Tongue (tissue), 1 donor: ENCODE measurements at regions not wholly inside any gene's neighbourhood (a gene's known extent, or its start where the extent isn't known, plus 50 kb on each side); places are given as distances from the start of the nearest gene placed in this dataset.

ENCODE experiments used
- DNase-seq: peaks from one replicate; pipeline ENCODE4 v3.0.0-alpha.2; 2015

DNA sequence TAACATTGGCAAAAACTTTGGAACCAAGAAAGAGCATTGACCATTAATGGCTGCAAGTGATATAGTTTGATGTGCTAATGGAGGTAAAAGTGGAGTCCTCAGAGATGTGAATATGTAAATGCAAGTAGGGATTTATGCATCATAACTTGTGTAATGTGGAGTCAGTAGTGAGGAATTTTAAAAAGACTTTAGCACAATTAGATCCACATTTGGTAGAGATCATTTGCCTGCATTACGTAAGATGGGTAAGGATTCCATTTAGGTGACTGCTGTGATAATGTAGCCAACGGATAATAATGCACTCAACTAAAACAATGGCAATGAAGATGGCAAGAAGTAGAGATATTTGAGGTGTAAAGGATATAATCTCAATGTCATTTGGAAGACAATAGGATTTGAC is 1128.4 kb downstream of the ADGRL3 start:
- DNase-seq, result no peak

DNA sequence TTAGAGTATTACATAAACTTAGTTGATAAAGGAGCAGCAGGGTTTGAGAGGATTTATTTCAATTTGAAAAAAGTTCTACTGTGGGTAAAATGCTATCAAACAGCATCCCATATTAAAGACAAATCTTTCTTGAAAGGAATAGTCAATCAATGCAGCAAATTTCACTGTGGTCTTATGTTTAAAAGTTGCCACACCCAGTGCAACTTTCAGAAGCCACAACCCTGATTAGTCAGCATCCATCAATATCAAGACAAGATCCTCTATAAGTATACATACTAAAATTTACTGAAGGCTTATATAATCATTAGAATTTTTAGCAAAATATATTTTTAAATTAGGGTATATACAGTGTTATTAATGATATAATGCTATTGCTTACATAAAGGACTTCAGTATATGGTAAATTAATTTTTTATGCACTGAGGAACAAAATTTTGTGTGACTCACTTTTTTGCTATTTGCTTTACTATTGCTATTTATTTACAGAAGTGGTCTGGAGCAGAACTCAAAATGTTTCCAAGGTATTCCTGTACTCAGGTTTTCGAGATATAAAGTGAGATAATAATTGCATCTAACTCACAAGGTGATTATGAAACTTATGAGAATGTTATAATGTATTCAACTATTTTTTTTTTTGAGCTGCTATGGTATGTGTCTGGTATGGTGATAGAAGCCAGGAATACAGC is 1127.6 kb downstream of the ADGRL3 start:
- DNase-seq, result no peak

DNA sequence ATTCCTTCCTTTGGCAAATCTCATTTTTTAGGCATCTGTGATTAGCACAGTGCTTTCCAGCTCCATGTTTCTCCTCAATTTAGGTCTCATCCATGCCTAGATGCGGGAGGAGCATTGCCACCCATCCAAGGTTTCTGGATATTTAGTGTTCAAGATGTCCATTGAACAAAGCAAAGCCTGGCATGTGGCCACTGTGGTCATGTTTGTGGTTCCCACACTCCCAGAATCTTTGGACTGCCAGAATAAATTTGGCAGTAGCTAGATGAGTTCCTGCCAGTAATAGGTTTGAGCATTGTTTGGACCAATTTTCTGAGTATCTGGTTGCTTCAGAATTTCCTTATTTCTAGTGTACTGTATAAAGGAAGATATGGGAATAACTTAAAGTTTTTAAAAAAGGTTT is 1124.1 kb downstream of the ADGRL3 start:
- DNase-seq, result peak; percentile 66

DNA sequence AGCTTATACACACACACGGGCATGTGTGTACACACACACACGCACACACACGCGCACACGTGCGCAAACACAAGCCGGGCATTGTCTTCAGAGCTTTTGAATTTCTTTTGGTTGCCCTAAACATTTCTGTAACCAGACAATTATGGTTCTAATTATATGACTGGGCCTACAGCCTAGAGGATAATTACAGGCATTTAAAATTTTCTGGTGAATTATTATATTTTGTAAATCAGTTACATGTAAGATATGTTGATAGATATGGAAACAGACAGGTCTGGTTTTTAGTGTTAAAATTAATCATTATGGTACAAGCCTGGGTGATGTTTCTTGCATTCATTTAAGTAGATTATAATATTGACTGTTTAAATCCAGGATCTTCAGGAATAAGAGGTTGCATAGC is 1120.5 kb downstream of the ADGRL3 start:
- no peak for DNase-seq

DNA sequence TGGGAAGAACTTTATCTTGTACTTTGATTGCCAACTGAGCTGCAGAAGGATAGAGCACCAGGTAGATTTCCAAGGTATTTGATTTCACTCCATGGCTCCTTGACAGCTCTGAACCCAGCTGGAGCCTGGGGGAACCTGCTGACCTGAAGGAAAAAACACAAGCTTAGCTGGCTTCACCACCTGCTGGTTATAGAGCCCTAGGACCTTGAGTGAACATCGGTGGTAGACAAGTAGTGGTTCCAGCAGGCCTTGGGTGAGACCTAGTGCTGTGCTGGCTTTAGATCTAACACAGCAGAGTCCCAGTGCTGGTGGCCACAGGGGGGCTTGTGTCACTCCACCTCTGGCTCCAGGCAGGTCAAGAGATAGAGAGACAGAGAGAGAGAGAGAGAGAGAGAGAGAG is 1102.6 kb downstream of the ADGRL3 start:
- DNase-seq, result no peak

DNA sequence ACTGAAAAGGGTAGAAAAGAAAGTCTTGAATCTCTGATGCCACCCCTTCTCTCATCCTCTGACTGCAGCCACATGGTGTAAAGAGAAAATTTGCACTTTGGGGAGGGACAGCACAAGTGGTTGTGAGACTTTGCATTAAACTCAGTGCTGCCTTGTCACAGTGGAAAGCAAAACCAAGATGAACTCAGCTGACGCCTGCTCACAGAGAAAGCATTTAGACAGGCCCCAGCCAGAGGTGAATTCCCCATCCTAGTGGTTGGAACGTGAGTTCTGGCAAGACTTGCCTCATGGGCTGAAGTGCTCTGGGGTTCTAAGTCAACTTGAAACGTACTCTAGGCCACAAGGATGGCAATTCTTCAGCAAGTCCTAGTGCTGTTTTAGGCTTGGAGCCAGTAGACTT is 1101.4 kb downstream of the ADGRL3 start:
- no peak for DNase-seq

DNA sequence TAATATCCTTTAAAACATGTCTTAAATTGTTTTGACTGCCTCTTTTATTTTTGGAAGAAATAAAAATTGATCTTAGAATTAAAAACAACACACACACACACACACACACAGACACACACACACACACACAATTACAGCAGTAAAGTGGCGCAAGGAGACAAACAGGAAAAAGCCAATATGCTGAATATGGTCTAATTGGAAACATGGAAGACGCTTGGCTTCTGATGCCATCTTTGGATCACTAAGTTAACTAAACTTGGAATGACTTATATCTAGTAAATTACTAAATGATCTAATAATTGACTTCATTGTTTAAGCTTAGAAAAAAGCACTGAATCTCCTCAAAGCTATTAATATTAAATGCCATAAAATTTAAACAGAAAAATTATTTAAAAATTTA is 1093.4 kb downstream of the ADGRL3 start:
- no peak for DNase-seq

DNA sequence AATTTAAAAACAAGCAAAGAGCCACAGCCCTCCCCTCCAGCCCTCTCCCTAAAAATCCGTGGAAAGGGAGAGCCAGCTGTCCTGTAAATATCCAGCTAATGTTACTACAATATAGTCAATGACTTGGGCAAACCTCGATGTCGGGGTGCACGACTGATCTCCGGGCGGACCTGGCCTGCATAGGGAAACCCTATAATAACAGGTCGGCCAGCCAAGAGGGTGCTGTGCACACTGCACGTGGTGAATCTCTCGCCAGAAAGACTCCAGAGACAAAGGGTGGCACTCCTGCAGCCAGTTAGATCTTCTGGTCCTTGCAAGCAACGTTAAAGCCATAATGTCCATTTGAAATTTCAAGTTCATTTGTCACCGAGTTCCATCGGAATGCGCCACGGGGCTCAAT is 1092.8 kb downstream of the ADGRL3 start:
- no peak for DNase-seq

DNA sequence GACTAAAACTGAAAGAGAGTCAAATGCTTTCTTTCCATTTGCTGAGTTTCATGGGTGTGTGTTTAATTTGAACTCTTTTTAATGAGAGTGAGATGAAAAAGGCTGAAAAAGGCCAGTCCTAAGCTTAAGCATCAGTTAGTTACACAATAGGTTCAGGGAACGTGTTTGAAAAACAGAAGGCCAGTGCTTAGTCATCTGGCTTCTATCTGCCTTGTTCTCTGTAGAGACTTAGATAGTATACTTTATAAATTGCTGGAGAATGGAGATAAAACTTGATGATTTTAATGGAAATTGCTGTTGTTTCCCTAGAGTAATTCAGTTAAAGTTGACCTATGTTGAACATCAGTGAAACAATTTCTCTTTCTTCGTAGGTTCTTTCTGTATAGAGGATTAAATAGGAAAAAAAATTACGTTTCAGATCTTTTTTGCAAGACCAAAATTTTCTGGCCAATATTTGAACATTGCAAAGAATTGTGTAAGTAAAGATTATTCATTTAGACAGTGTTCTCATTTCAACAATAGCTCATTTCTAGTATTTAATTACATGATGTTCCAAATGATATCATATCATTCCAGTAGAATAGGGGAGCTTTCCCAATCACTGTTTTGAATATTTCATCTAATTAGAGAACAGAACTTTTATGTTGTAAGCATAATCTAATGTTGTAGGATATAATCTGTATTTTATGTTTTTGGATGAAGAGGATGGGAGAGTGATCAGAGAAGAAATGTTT is 1088.8 kb downstream of the ADGRL3 start:
- peak; percentile 54 for DNase-seq

DNA sequence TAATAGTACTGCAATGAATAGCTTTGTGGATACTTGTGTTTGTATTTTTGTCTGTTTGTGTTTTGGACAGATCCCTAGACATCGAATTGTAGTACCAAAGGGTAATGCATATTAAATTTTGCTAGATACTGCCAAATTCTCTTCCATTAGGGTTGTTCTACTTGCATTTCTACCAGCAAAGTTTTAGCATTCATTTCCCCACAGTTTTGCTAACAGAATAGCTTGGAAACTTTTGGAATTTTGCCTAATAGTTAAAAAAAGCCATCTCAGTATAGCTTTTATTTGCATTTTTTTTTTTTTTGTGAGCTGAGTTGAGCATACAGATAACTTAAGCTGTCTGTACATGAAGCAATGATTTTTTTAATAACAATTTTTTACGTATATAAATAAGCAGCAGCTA is 1084.9 kb downstream of the ADGRL3 start:
- peak; percentile 4 for DNase-seq

DNA sequence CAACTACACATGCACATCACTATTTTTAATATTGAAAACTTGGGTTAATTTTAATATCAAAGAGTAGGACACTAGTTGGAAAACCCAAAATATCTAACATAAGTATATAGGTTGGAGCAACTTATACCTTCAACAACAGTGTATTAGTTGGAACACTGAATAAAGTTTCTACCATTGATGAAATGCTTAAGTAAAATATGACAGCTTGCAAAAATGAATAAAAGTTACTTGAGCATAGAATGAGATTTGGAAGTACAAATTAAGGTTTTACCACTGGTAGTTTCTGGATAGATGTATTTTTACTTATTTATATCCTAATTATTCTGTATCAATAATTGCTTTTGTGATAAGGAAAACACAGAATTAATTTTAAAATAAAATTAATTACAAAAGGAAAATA is 1079.6 kb downstream of the ADGRL3 start:
- DNase-seq, result no peak

DNA sequence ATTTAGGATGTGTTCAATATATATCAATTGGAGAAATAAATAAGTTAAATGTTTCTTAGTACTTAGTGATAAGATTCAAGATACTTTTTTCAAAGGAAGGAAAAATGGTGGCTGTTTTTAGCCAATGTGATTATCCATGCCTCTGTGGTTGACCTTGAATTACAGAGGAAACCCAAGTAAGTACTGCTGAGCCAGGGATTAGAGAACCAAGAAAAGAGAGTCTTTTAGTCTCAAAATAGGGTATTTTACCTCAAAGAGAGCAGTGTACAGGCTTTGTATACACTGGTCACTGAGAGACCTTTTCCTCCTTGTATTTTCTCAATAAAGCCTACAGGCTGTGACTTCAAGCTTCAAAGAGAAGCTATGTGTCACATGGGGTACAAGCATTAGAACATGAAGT is 1075.3 kb downstream of the ADGRL3 start:
- no peak for DNase-seq

DNA sequence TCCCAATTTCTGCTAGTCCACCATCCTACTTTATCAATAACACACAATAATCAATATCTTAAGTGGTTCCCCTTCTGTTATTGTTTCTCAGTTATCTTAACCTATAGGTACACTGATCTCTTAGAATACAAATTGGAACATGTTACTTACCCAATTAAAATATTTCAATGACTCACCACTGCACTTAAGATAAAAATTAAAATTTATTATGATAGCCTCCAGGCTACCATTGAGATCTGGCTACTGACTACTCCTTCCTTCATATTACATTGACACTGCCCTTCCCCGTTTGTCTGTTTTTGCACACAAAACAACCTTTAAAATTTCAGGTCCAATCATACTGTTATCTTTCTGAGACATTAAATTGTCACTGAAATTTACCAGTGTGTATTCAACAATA is 1074.7 kb downstream of the ADGRL3 start:
- DNase-seq, result no peak

DNA sequence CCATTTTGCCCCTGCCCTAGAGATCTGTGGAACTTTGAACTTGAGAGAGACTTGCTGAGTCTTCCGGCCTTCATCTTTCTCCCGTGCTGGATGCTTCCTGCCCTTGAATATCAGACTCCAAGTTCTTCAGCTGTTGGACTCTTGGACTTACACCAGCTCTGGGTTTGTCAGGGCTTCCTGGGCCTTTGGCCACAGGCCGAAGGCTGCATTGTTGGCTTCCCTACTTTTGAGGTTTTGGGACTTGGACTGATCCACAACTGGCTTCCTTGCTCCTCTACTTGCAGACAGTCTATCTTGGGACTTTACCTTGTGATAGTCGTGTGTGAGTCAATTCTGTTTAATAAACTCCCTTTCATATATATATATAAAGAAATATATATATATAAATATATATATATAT is 1071.0 kb downstream of the ADGRL3 start:
- DNase-seq, result no peak

DNA sequence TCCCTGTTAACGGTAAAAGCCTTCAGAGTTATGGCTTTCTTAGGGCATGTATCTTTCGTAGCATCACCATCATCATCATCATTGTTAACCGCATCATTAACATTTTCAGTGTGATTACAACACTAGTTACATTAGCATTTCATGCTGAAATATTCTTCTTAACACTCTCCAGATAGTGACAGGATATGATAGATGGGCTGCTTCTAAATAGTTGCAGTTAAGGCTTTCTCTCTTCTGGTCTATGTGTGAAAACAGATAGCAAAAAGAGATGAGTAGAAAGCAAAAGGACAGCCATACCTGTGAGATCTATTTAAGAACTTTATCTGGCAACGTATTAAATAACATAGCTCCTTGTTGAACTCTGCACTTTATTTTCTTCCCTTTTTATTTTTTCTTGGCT is 1069.8 kb downstream of the ADGRL3 start:
- no peak for DNase-seq

DNA sequence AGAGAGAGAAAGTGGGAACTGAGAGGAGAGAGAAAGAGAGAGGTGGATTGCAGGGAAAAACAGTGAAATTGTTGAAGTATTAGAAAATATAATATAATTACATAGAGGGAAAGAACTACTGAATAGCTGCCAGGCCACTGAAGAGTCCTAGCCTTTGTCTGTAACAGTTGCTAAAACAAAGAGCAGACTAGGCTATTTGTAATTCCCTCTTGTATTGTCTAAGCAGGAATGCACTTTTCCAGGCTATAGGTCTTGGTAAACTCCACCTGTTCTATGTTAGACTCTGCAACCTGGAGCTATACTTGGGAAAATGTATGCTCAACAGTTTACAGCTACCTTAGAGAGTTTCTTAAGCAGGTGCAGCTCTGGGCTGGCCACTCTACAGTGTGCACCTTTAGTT is 1063.3 kb downstream of the ADGRL3 start:
- no peak for DNase-seq

DNA sequence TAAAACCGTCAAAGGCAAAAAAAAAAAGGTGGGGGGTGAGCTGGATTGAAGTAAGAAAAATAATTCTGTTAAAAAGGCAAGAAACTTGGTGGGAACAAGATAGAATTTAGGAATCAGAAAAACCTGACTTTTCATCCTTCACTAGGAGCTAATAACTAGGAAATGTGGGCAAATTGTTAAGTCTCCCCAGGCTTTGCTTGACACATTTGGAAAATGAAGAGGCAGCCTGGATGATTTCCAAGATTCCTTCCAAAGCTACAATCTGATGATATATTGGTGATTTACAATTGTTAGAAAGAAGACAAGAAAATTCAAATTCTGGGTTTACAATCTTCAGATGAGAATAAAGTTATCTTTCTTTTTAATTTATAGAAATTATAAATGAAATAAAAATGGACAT is 1062.5 kb downstream of the ADGRL3 start:
- no peak for DNase-seq

DNA sequence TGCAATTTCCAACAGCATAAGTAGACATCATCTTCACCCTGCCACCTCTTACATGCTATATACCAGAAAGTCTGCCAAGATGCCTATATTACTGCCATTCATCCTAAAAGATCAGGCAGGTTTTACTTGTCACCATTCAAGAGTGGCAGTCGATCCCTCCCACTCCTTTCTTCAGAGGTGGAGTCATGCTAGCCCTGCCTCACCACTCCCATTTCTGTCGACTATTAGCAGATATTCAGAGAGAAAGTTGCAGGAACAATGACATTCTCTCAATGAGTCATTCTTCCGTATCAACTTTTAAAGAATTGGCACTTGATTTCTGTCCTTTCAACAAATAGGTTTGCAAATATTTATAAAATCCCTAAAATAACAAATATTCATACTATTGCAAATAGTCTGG is 1060.1 kb downstream of the ADGRL3 start:
- DNase-seq, result no peak

DNA sequence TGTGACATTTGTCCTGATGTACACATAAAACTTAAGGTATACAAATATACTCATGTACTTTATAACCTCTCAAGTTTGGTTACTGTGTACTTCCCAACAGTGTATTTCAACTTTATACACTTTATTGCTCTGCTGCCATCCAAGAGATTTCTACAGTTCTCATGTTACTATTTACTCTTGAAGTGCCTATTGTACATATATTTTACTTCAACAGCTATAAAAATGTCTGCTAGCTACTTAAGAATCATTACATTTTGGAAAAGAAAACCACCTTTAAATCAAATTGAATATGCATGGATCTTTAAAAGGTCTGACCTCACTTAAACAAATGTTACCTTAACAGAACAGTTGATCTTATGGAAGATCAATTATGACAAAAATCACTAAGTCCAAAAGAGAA is 1056.4 kb downstream of the ADGRL3 start:
- DNase-seq, result no peak

DNA sequence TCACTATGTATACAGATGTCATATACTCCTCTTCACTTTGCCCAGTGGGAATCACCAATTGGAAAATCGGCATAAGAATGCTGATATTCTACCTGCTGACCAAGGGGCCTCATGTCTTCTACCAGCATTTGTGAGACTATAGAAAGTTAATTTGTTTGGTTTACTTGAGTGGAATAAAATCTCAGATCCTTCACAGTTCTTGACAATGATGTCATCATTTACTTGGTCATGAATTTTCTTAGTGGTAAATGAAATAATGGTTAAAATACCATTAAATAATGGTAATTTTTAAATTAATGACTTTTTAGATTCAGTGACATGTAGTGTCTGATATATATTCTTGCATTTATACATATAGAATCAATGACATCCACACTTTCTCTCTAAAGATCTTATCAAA is 1052.6 kb downstream of the ADGRL3 start:
- DNase-seq, result no peak

DNA sequence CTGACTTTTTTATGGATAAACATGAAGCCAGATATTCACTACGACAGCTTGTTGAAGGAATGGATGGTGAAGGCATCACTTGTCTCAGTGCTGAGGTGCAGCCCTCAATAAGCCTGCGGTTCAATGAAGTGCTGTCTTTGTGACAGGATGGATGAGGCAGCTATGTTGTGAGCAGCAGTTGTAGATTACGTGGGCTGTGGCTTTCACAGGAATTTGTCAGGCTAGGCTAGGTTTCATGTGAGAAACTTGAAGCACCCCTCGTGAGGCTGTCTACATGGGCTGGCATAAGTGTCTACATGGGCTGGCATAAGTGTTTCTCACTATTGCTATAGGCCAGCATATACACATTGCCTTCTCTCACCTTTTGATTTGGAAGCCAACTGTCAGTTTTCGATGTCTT is 1050.0 kb downstream of the ADGRL3 start:
- no peak for DNase-seq

DNA sequence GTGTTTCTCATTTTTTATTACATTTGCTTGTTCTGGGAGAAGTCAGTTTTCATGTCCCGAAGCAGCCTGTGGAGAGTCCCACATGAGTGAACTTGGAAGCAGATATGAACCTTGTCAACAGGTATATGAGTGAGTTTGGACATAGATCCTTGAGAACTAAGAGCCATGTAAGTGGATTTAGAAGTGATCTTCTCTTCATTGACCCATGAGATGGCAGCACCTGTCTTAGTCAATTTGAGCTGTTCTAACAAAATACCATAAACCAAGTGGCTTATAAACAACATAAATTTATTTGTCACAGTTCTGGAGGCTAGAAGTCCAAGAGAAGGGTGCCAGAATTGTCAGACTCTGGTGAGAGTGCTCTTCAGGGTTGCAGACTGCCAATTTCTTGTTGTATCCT is 1043.8 kb downstream of the ADGRL3 start:
- DNase-seq, result peak; percentile 42

DNA sequence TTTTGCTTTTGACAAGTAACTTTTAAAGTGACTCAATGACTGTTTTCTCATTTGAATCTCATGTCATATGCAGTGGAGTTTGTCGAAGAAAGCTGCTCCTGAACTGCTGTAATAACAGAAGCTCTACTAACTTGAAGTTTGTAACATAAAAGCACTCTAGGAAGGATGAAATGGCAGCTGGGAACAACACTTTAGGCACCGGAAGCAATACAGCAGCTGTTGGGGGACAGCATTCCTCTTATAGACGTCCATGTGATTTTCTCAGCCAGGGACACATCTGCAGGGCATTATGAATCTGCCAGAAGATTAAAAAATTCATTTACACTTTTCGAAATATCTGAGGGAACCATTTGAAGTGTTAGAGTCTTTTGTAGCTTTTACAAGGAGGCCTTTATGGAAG is 1035.8 kb downstream of the ADGRL3 start:
- DNase-seq, result peak; percentile 58

DNA sequence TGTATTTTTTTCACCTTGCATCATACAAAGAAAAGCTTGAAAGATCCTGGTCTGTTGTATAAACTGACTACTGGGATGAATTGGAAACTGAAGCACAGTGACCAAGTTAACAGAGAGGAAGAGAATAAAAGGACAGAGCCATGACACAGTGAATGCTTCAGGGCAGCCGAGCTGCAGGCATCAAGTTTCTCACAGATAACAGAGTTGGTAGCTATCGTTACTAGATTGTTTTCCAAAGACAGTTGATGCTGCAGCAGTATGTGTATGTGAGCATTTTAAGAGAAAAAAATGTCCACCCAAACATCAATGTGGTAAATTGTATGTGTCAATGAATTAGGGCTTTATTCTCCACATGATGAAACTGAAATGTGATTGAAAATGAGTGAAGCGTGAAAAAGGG is 1032.7 kb downstream of the ADGRL3 start:
- peak; percentile 40 for DNase-seq
